ENCODE measurements at regions not wholly inside any gene's neighbourhood (a gene's known extent, or its start where the extent isn't known, plus 50 kb on each side); places are given as distances from the start of the nearest gene placed in this dataset.

DNA sequence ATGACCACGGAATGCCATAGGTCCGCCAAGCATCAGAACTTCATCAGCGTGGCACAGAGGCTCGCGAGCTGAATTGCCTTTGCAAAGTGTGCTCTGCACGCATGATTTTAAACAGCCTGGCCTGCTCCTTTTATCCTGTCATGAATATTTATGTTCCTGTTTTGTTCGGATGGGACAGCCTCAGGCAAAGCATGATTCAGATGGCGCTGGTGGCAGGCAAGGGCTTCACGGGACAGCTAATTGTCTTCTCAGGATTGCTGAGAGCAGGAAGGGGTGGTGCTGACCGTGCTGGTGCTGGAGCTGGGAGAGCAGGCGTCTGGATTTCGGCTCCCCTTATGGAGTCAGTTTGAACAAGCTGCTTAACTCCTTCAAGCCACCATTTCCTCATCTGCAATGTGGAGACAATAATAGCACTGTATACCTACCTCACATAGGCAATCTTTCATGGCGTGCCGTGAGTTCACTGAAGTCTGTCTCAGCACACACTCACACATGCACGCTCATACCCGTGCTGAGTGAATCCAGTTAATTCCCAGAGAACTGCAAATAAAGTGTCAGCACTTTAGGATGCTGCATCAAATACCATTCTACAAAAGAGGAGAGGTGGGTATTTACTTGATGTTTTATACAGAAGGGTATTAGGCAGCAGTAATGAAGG is 79.7 kb upstream of the APCDD1 start:
- DNase-seq (ENCODE audit: low read depth in 2 of 3, low spot score in 2 of 3) = no peak

DNA sequence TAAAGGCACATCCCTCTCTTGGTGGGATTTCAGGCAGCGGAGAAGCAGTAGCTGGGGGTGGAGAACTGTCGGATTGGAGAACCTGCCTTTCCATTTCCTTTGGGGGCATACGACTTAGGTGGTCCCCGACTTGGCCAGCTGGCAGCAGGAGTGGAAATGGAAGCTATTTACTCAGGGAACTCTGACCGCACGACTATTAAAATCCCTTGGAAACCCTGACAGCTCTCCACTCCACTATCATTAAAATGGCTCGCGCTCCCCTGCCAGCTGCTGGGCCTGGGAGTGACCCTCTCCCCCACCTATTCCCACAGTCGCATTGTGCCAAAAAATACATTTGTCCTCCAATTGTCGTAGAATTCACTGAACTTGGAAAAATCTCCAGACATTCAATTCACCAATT is 77.7 kb upstream of the APCDD1 start:
- no peak for DNase-seq (ENCODE audit: low read depth in 2 of 3, low spot score in 2 of 3)

- DNase-seq (ENCODE audit: low read depth in 2 of 3, low spot score in 2 of 3) = no peak
These were observed 76.5 kb upstream of the APCDD1 start for GRCh38 chr18:10377956-10378355.

DNA sequence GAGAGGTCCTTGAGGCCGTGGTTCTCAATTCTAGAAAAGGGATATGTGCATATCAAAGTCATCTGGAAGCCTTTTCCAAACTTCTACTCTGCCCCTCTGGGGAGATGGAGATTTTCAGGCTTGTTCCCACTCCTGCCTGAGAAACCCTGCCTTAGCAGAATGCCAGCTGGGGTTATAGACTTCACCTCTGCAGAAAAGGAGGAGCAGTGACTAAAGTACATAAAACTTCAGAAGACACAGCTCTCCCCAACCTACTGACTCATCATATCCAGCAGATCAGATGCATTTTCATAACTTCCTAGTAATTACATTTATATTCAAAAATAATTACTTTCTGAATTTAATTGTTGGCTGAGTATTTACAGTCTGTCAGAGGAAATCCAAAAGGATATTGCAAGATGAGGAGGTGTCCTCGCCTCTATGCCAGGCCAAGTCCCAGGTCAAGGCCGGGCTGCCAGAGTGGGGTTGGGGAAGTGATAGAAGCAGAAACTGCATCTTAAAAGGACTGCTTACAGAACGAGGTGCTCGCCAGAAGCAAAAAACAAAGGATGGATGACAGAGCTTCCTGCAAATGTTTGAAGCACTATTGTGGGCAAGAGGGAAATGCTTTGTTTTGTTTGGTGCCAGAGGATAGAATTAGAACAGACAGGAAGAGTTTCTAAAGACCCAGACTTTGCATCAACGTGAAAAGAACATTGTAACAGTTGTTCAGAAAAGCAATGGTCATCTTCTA is 75.6 kb upstream of the APCDD1 start:
- no peak for DNase-seq (ENCODE audit: low read depth in 2 of 3, low spot score in 2 of 3)

DNA sequence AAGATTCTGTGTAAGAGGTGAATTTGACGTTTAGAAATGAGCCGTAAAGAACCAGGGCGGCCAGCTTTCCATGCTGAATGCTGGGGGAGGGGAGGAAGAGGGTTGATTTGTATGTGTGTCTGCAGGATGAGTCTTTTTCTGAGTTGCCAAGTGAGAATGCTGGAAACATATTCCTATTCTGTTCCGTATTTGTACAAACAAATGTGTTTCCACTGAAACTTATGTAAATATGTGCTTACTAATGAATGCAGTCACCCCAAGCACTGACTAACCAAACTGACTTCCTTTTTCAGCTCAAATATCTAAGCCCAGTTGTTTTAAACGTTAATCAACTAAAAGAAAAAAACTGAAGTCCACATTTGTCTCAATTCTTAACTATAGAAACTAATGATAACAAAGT is 74.9 kb upstream of the APCDD1 start:
- DNase-seq (ENCODE audit: low read depth in 2 of 3, low spot score in 2 of 3) = no peak

DNA sequence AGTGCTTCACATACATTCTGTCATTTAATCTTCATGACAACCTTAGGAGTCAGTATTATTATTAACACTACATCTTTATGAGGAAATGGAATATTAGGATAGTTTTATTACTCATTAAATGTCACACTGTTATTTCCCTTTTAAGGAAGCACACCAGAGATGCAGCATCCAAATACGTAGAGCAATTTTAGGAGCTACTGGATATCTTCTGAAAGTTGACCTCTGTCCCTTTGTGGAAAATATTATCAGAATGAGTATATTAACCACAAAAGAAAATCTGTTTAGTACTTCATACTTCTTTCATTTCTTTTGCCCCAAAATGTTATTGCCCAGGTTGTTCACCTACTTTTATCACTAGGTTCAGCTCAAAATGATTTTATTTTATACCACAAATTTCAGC is 72.9 kb upstream of the APCDD1 start:
- no peak for DNase-seq (ENCODE audit: low read depth in 2 of 3, low spot score in 2 of 3)

DNA sequence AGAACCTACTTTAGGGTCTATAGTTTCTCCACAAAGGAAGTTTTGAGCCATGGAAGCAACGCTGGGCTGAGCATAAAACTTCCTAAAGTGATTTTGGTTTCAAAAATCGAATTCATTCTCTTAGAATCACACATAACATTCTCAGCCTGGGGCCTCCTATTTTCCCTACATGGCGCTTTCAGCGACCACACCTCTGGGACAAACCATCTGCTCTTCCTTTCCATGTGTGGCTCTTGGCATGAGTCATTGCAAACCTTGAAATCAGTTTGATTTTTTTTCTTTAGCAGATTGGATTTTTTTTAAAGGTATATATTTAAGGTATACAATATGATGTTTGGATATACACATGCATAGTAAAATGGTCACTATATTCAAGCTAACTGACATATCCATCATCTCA is 72.5 kb upstream of the APCDD1 start:
- DNase-seq (ENCODE audit: low read depth in 2 of 3, low spot score in 2 of 3) = no peak

- no peak for DNase-seq (ENCODE audit: low read depth in 2 of 3, low spot score in 2 of 3)
These were observed 68.4 kb upstream of the APCDD1 start for GRCh38 chr18:10386049-10386448.

GRCh38 chr18:10386956-10387355 is 67.5 kb upstream of the APCDD1 start:
- no peak for DNase-seq (ENCODE audit: low read depth in 2 of 3, low spot score in 2 of 3)

GRCh38 chr18:10387399-10387798 is 67.0 kb upstream of the APCDD1 start:
- DNase-seq (ENCODE audit: low read depth in 2 of 3, low spot score in 2 of 3) = no peak

DNA sequence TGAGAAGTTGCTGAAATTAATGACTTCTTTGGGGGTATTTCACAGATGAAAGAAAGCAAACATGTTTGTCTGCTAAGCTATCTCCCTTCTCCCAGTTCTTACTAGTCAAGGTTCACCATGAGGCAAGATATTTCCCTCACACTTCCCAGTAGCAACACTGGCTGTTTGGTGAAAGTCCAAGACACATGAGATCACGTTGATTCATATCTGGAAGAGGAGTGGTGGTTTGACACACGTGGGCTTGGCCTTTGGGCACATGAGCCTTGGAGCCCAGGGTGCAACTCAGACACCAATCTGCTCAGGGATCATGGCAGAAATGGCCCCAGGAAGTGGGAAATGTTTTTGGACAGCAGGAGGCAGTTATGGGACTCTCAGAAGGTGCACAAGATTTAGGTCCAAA is 66.1 kb upstream of the APCDD1 start:
- DNase-seq (ENCODE audit: low read depth in 2 of 3, low spot score in 2 of 3) = no peak

GRCh38 chr18:10391506-10391905 is 62.9 kb upstream of the APCDD1 start:
- no peak for DNase-seq (ENCODE audit: low read depth in 2 of 3, low spot score in 2 of 3)

GRCh38 chr18:10397004-10397403 is 57.4 kb upstream of the APCDD1 start:
- DNase-seq (ENCODE audit: low read depth in 2 of 3, low spot score in 2 of 3) = no peak

DNA sequence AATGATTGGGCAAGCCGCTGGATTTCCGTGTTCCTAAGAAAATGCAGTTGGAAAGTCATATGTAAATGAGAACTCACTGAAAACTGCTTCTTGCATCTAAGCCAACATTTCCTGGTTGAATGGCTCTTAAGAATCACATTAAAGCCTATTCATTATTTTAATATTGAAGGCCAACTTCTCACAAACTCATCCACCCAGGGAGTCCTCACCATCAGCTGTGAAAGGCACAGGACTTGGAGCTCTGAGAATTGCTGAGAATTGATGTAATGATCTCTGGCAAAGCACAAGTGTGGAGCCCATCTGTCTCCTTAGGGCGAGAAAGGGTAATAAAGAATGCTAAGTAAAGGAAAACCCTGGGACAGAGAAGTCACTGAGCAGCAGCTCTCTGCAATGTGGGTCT is 55.9 kb upstream of the APCDD1 start:
- DNase-seq (ENCODE audit: low read depth in 2 of 3, low spot score in 2 of 3) = no peak

GRCh38 chr18:10399465-10399864 is 55.0 kb upstream of the APCDD1 start:
- DNase-seq (ENCODE audit: low read depth in 2 of 3, low spot score in 2 of 3) = no peak

DNA sequence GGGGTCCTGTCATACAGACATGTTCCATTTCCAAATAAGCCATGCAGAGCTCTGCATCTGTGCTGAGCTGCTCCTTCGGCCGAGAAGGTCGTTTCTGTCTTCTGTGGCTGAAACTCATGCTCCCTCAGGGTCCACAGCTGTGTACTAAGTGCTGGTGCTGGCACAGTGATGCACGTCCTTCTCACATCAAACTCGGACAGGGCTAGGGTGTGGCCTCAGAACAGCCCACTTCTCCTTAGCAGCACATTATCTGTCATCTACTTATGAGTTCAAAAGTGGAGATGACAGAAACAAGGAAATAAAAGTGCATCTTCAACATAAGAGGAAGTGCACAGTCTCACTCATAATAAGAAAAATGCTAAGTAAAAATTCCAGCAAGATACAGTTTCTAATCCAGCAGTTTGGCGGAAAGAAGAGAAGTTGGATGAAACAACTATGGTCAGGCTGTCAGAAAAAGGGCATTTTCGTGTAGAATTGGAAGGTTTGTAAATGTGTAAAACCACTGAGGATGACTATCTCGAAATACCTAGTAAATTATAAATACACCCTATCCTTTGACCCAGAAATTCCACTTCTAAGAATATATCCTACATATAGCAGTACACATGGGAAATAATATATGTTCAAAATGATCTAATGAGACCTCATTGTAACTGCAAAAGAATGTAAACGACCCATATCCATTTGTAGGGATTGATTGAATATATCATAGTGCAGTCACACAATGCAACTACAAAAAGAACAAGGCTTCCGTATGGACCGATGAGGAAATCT is 53.7 kb upstream of the APCDD1 start:
- DNase-seq (ENCODE audit: low read depth in 2 of 3, low spot score in 2 of 3) = no peak

- no peak for DNase-seq (ENCODE audit: low read depth in 2 of 3, low spot score in 2 of 3)
These were observed 52.9 kb upstream of the APCDD1 start for GRCh38 chr18:10401521-10401920.

GRCh38 chr18:10401930-10402329 is 52.5 kb upstream of the APCDD1 start:
- no peak for DNase-seq (ENCODE audit: low read depth in 2 of 3, low spot score in 2 of 3)

DNA sequence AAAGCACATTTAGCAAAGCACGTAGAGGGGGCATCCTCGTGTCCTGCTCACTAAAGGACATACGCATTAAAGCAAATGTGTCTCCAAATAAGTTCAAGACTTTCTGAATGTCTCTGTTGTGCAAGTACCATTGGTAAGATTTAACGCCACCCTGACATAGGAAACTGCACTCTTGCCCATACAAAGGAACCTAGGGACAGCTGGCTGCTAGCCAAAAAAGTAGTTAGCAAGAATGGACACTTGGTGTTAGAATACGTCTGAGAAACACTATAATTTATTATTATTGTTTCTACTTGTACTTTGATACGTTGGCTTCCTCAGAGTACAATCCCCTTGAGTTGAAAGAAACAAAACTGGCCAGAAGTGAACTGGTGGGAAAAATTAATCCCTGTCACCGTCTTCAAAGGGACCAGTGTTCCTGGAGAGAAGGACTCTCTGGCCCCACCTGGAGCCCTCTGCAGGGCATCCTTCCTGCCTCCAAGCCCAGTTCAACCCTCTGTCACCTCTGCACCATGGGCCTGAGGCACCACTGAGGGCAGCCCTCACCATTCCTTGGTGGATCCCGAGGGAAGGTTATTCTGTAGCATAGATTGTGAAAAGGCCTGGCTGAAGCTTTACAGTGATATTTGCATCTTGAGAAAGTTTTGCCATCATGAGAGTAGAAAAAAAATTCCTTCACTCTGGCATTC is 51.4 kb upstream of the APCDD1 start:
- no peak for DNase-seq (ENCODE audit: low read depth in 2 of 3, low spot score in 2 of 3)

GRCh38 chr18:10403708-10404107 is 50.7 kb upstream of the APCDD1 start:
- no peak for DNase-seq (ENCODE audit: low read depth in 2 of 3, low spot score in 2 of 3)

DNA sequence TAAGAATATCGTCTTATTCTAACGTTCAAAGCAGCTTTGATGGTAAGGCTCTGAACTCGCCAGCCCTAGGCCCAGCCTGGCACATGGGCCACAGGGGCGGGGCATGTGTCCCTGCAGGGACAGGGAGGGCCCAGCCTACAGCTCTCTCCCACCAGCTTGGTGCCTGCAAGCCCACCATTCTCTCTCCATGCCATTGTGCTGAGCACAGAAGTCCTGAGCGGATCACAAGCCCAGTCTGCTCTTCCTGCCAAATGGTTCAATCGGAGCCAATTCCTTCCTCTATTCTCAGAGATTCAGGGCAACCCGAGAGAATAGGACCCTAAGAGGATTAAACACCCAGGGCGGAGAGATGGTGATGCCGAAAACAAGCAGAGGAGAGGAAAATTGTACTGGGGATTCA is 50.3 kb upstream of the APCDD1 start:
- DNase-seq (ENCODE audit: low read depth in 2 of 3, low spot score in 2 of 3) = no peak
